Activated CD4-positive, alpha-beta memory T cell treated with anti-CD3 and anti-CD28 coated beads for 36 hours (primary cell): ENCODE measurements at regions not wholly inside any gene's neighbourhood (a gene's known extent, or its start where the extent isn't known, plus 50 kb on each side); places are given as distances from the start of the nearest gene placed in this dataset.
"Not testable (repeated sequence)": the region's sequence is repeated elsewhere in the genome, so short reads cannot be mapped to it uniquely, and the experiment has no call there.

Source experiments
- CTCF ChIA-PET: fragments of 350-600 bp; sonication (Branson Sonifier 250); formaldehyde crosslinking; loops from one replicate; lab custom pipeline; 2021; ENCODE audit warnings: antibody characterized with exemption, inconsistent platforms; lab: Charles Lee
- POLR2A ChIA-PET: fragments of 350-600 bp; sonication (Branson Sonifier 250); formaldehyde crosslinking; loops from one replicate; lab custom pipeline; 2021; ENCODE audit warnings: antibody characterized with exemption; lab: Charles Lee
- DNase-seq: peaks from one replicate; pipeline ENCODE4 v3.0.0-alpha.2; 2020
- H3K27ac Mint-ChIP-seq: one replicate; pipeline ENCODE4 v1.8.0; 2021; ENCODE audit warnings: mixed read lengths
- H3K27me3 Mint-ChIP-seq: one replicate; pipeline ENCODE4 v1.8.0; 2021; ENCODE audit warnings: mixed read lengths
- H3K36me3 Mint-ChIP-seq: one replicate; pipeline ENCODE4 v1.8.0; 2021; ENCODE audit warnings: mixed read lengths
- H3K4me1 Mint-ChIP-seq: one replicate; pipeline ENCODE4 v1.8.0; 2021; ENCODE audit warnings: low read depth, mixed read lengths
- H3K4me3 Mint-ChIP-seq: one replicate; pipeline ENCODE4 v1.8.0; 2021; ENCODE audit warnings: mild to moderate bottlenecking, mixed read lengths
- H3K9me3 Mint-ChIP-seq: one replicate; pipeline ENCODE4 v1.8.0; 2021; ENCODE audit warnings: mixed read lengths
- intact Hi-C: fragments of 100-400 bp; cut with micrococcal nuclease; formaldehyde crosslinking; loops from one replicate; pipeline ENCODE4 v1.15.1; 2023

GRCh38 chr4:171279131-171279530 is 534.1 kb upstream of the GALNTL6 start:
- no peaks in the 10 kb centered on the region for H3K4me1 Mint-ChIP-seq
- H3K27me3 Mint-ChIP-seq, result no peaks in the 10 kb centered on the region
- POLR2A ChIA-PET, result no interaction called here

GRCh38 chr4:171266671-171267070 is 546.5 kb upstream of the GALNTL6 start:
- ChIA-PET POLR2A (no interaction called here), CTCF (no interaction called here)
- no peak for DNase-seq
- Mint-ChIP-seq H3K9me3 (peaks cover 9% of the 10 kb centered on the region), H3K27me3 (no peaks in the 10 kb centered on the region), H3K36me3 (no peaks in the 10 kb centered on the region), H3K27ac (no peak overlapping the region), H3K4me1 (no peaks in the 10 kb centered on the region), H3K4me3 (no peak overlapping the region)
- intact Hi-C loops, result no loop called here

More at GRCh38 chr4:171279131-171279530, 534.1 kb upstream of the GALNTL6 start:
- CTCF ChIA-PET, result no interaction called here
- DNase-seq, result no peak
- Mint-ChIP-seq H3K36me3 (no peaks in the 10 kb centered on the region), H3K27ac (no peak overlapping the region), H3K4me3 (no peak overlapping the region), H3K9me3 (peaks cover 15% of the 10 kb centered on the region)
- intact Hi-C loops, result no loop called here

- intact Hi-C loops, result no loop called here
- Mint-ChIP-seq H3K27me3 (no peaks in the 10 kb centered on the region), H3K4me3 (no peak overlapping the region), H3K27ac (no peak overlapping the region), H3K36me3 (no peaks in the 10 kb centered on the region), H3K4me1 (no peaks in the 10 kb centered on the region), H3K9me3 (peaks cover 14% of the 10 kb centered on the region)
- ChIA-PET CTCF (no interaction called here), POLR2A (no interaction called here)
- no peak for DNase-seq
These were observed 547.9 kb upstream of the GALNTL6 start for GRCh38 chr4:171265190-171265818.

DNA sequence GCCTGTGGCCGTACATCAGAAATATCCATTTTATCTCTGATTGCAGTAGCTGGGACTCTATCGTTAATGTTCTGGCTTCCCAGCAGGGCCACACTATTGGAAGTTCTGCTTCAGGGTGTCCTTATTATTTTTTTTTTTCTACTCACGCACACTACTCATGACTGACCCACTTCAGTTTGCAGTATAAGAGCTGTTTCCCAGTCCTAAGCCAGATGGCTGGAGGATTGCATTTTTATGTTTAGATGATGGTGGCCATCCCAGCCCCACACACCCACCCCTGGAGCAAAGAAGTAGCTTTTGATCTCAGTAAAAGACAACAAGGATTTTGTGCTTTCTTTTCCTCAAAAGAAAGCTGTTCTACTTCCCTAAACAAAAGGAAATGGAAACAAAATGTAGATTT is 557.0 kb upstream of the GALNTL6 start:
- Mint-ChIP-seq H3K27me3 (no peaks in the 10 kb centered on the region), H3K9me3 (peaks cover 31% of the 10 kb centered on the region), H3K4me3 (no peak overlapping the region), H3K36me3 (no peaks in the 10 kb centered on the region), H3K27ac (no peak overlapping the region), H3K4me1 (no peaks in the 10 kb centered on the region)
- intact Hi-C loops, result no loop called here
- POLR2A ChIA-PET, result no interaction called here
- no peak for DNase-seq
- CTCF ChIA-PET, result no interaction called here

GRCh38 chr4:171246948-171247347 is 566.3 kb upstream of the GALNTL6 start:
- ChIA-PET CTCF (no interaction called here), POLR2A (no interaction called here)
- Mint-ChIP-seq H3K4me1 (no peaks in the 10 kb centered on the region), H3K4me3 (no peak overlapping the region), H3K27me3 (no peaks in the 10 kb centered on the region), H3K36me3 (no peaks in the 10 kb centered on the region), H3K27ac (no peak overlapping the region), H3K9me3 (peaks cover 22% of the 10 kb centered on the region)
- intact Hi-C loops, result no loop called here
- no peak for DNase-seq

DNA sequence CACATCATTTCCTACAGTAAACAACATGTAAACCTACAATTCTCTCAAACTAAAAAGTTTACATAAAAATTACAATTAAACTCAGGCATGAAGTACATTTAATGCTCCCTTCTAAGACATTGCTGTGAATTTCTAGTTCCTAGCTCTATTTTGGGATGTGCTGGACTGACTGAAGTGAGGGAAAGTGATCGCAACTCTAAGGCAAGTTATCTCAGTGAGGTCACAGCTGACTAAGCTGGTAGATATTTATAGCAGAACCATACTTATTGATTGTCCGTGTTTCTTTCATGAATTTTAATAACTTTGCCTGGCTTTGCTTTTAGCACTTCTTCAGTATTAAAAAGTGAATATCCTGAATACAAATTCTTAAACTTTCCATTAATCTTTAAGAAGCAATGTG is 570.4 kb upstream of the GALNTL6 start:
- ChIA-PET CTCF (no interaction called here), POLR2A (no interaction called here)
- intact Hi-C loops, result no loop called here
- Mint-ChIP-seq H3K27ac (no peak overlapping the region), H3K4me3 (no peak overlapping the region), H3K27me3 (no peaks in the 10 kb centered on the region), H3K36me3 (no peaks in the 10 kb centered on the region), H3K4me1 (no peaks in the 10 kb centered on the region), H3K9me3 (peaks cover 16% of the 10 kb centered on the region)
- DNase-seq, result no peak

- CTCF ChIA-PET, result no interaction called here
- Mint-ChIP-seq H3K9me3 (peaks cover 14% of the 10 kb centered on the region), H3K4me1 (no peaks in the 10 kb centered on the region), H3K36me3 (no peaks in the 10 kb centered on the region), H3K4me3 (no peak overlapping the region), H3K27me3 (no peaks in the 10 kb centered on the region), H3K27ac (no peak overlapping the region)
- intact Hi-C loops, result no loop called here
- DNase-seq, result no peak
- POLR2A ChIA-PET, result no interaction called here
These were observed 574.0 kb upstream of the GALNTL6 start for GRCh38 chr4:171239196-171239595.

- no peak for DNase-seq
- Mint-ChIP-seq H3K27me3 (no peaks in the 10 kb centered on the region), H3K36me3 (no peaks in the 10 kb centered on the region), H3K4me3 (no peak overlapping the region), H3K9me3 (no peaks in the 10 kb centered on the region), H3K27ac (no peak overlapping the region), H3K4me1 (no peaks in the 10 kb centered on the region)
- POLR2A ChIA-PET, result no interaction called here
- CTCF ChIA-PET, result no interaction called here
- intact Hi-C loops, result no loop called here
These were observed 577.7 kb upstream of the GALNTL6 start for GRCh38 chr4:171235521-171235920.

DNA sequence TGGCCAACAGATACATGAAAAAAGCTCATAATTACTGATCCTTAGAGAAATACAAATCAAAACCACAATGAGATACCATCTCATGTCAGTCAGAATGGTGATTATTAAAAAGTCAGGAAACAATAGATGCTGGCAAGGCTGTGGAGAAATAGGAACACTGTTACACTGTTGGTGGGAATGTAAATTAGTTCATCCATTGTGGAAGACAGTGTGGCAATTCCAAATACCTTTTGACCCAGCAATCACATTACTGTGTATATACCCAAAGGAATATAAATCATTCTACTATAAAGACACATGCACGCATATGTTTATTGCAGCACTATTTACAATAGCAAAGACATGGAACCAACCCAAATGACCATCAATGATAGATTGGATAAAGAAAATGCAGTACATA is 583.9 kb upstream of the GALNTL6 start:
- H3K27ac Mint-ChIP-seq, H3K4me1 Mint-ChIP-seq, H3K36me3 Mint-ChIP-seq, intact Hi-C loops, H3K9me3 Mint-ChIP-seq, H3K4me3 Mint-ChIP-seq, CTCF ChIA-PET, DNase-seq, POLR2A ChIA-PET, H3K27me3 Mint-ChIP-seq: not testable (repeated sequence)

DNA sequence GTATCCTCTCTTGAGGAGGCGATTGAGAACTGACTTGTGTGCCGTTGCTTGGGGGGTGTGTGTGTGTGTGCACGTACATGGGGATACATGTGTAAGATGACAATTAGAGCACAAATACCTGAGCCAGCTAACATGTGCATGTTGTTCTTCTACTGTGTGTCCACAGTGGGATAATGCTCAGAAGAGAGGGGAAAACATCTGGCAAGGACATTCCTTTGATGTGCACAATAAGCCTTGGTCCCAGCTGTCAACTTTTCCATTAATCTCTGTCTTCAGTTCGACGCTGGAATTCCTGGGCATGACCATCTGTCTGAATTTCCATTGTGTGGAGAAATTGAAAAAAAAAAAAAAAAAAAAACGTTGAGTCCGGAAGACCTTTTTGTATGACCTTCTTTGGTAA is 592.0 kb upstream of the GALNTL6 start:
- intact Hi-C loops, result no loop called here
- Mint-ChIP-seq H3K4me1 (no peaks in the 10 kb centered on the region), H3K9me3 (peaks cover 12% of the 10 kb centered on the region), H3K27me3 (no peaks in the 10 kb centered on the region), H3K27ac (no peak overlapping the region), H3K4me3 (no peak overlapping the region), H3K36me3 (no peaks in the 10 kb centered on the region)
- CTCF ChIA-PET, result no interaction called here
- POLR2A ChIA-PET, result no interaction called here
- no peak for DNase-seq

DNA sequence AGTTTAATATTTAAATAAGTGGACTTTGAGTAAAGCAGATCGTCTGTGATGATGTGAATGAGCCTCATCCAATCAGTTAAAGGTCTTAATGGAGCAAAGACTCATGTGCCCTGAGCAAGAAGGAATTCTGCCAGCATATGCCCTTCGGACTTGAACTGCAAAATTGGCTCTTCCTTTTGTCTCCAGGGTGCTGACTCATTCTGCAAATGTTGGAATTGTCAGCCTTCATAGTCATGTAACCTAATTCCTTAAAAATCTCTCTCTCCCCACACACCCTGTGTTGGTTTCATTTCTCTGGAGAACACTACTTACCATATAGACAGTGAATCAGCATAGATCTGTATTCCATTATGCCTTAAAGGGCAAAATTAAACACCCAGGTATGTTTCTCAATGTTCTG is 609.8 kb upstream of the GALNTL6 start:
- Mint-ChIP-seq H3K27me3 (no peaks in the 10 kb centered on the region), H3K9me3 (peaks cover 21% of the 10 kb centered on the region), H3K4me3 (no peak overlapping the region), H3K4me1 (no peaks in the 10 kb centered on the region), H3K36me3 (no peaks in the 10 kb centered on the region), H3K27ac (no peak overlapping the region)
- intact Hi-C loops, result no loop called here
- ChIA-PET CTCF (no interaction called here), POLR2A (no interaction called here)
- no peak for DNase-seq

GRCh38 chr4:171202908-171203307 is 610.3 kb upstream of the GALNTL6 start:
- Mint-ChIP-seq H3K36me3 (no peaks in the 10 kb centered on the region), H3K4me1 (no peaks in the 10 kb centered on the region), H3K9me3 (peaks cover 18% of the 10 kb centered on the region), H3K4me3 (no peak overlapping the region), H3K27me3 (no peaks in the 10 kb centered on the region), H3K27ac (no peak overlapping the region)
- intact Hi-C loops, result no loop called here
- ChIA-PET CTCF (no interaction called here), POLR2A (no interaction called here)
- DNase-seq, result no peak

- intact Hi-C loops, result no loop called here
- Mint-ChIP-seq H3K4me1 (no peaks in the 10 kb centered on the region), H3K27me3 (no peaks in the 10 kb centered on the region)
These were observed 626.5 kb upstream of the GALNTL6 start for GRCh38 chr4:171186700-171187099.

More at GRCh38 chr4:171186700-171187099, 626.5 kb upstream of the GALNTL6 start:
- Mint-ChIP-seq H3K36me3 (no peaks in the 10 kb centered on the region), H3K9me3 (peaks cover 7% of the 10 kb centered on the region), H3K4me3 (no peak overlapping the region), H3K27ac (no peak overlapping the region)
- POLR2A ChIA-PET, result no interaction called here
- CTCF ChIA-PET, result no interaction called here
- DNase-seq, result no peak
